SU-DHL-6 (cell line): ENCODE measurements at regions not wholly inside any gene's neighbourhood (a gene's known extent, or its start where the extent isn't known, plus 50 kb on each side); places are given as distances from the start of the nearest gene placed in this dataset.

Experiments used
- CTCF ChIP-seq: fragments of 200-600 bp; sonication (generic); IDR thresholded peaks from one replicate; pipeline ENCODE4 v1.5.1; 2017; ENCODE audit warnings: antibody characterized with exemption, mild to moderate bottlenecking, low read length, moderate library complexity; ENCODE audit not compliant: insufficient read depth, poor library complexity, severe bottlenecking
- EZH2phosphoT487 ChIP-seq: fragments of 200-600 bp; sonication (generic), shearing (Covaris generic); conservative IDR thresholded peaks from 2 replicates; pipeline ENCODE4 v1.6.1; 2018; ENCODE audit warnings: mild to moderate bottlenecking, antibody characterized with exemption, low read length, moderate library complexity, mixed read lengths

- TF ChIP-seq CTCF (no peak), EZH2phosphoT487 (no peak)
Observed at GRCh38 chr4:180745019-180745418, 1498.2 kb upstream of the TENM3 start.
